GM21381 (cell line): ENCODE measurements at regions not wholly inside any gene's neighbourhood (a gene's known extent, or its start where the extent isn't known, plus 50 kb on each side); places are given as distances from the start of the nearest gene placed in this dataset.
"Not testable (repeated sequence)": the region's sequence is repeated elsewhere in the genome, so short reads cannot be mapped to it uniquely, and the experiment has no call there.

ENCODE experiments used
- ATAC-seq: cut with Tn5 transposase; IDR thresholded peaks from one replicate; pipeline ENCODE4 v1.9.1; 2021; ENCODE audit warnings: mild to moderate bottlenecking, moderate library complexity; ENCODE audit not compliant: unreplicated experiment

- no peak for ATAC-seq
These were observed 258.8 kb downstream of the XPNPEP1 start for GRCh38 chr10:109664554-109664953.

- no peak for ATAC-seq
These were observed 260.2 kb downstream of the XPNPEP1 start for GRCh38 chr10:109663122-109663521.

- ATAC-seq, result not testable (repeated sequence)
These were observed 270.7 kb downstream of the XPNPEP1 start for GRCh38 chr10:109652612-109653011.

- ATAC-seq, result no peak
These were observed 273.1 kb downstream of the XPNPEP1 start for GRCh38 chr10:109650228-109650627.

- ATAC-seq, result no peak
These were observed 275.7 kb downstream of the XPNPEP1 start for GRCh38 chr10:109647627-109648026.

- no peak for ATAC-seq
These were observed 289.5 kb downstream of the XPNPEP1 start for GRCh38 chr10:109633846-109634245.

- not testable (repeated sequence) for ATAC-seq
These were observed 290.3 kb downstream of the XPNPEP1 start for GRCh38 chr10:109633017-109633416.

GRCh38 chr10:109624939-109625338 is 298.4 kb downstream of the XPNPEP1 start:
- no peak for ATAC-seq

GRCh38 chr10:109622566-109622965 is 300.7 kb downstream of the XPNPEP1 start:
- no peak for ATAC-seq

- ATAC-seq, result no peak
These were observed 302.9 kb downstream of the XPNPEP1 start for GRCh38 chr10:109620396-109620795.

- ATAC-seq, result no peak
These were observed 303.4 kb downstream of the XPNPEP1 start for GRCh38 chr10:109619914-109620313.

- ATAC-seq, result no peak
These were observed 304.6 kb downstream of the XPNPEP1 start for GRCh38 chr10:109618748-109619147.

GRCh38 chr10:109618301-109618700 is 305.0 kb downstream of the XPNPEP1 start:
- ATAC-seq, result no peak

GRCh38 chr10:109616359-109616980 is 306.8 kb downstream of the XPNPEP1 start:
- no peak for ATAC-seq

GRCh38 chr10:109595356-109595755 is 328.0 kb downstream of the XPNPEP1 start:
- not testable (repeated sequence) for ATAC-seq

- no peak for ATAC-seq
These were observed 329.6 kb downstream of the XPNPEP1 start for GRCh38 chr10:109593682-109594081.

GRCh38 chr10:109592391-109592790 is 330.9 kb downstream of the XPNPEP1 start:
- ATAC-seq, result no peak

GRCh38 chr10:109591601-109592000 is 331.7 kb downstream of the XPNPEP1 start:
- no peak for ATAC-seq

- ATAC-seq, result no peak
These were observed 335.1 kb downstream of the XPNPEP1 start for GRCh38 chr10:109588259-109588658.

- no peak for ATAC-seq
These were observed 335.9 kb downstream of the XPNPEP1 start for GRCh38 chr10:109587366-109587765.

GRCh38 chr10:109556399-109556798 is 366.9 kb downstream of the XPNPEP1 start:
- no peak for ATAC-seq

- not testable (repeated sequence) for ATAC-seq
These were observed 381.2 kb downstream of the XPNPEP1 start for GRCh38 chr10:109542050-109542603.

- ATAC-seq, result no peak
These were observed 389.1 kb downstream of the XPNPEP1 start for GRCh38 chr10:109534193-109534592.
